HL-60 (cell line): ENCODE measurements at regions not wholly inside any gene's neighbourhood (a gene's known extent, or its start where the extent isn't known, plus 50 kb on each side); places are given as distances from the start of the nearest gene placed in this dataset.

Source experiments
- CTCF ChIP-seq: IDR thresholded peaks from one replicate; pipeline ENCODE4 v1.5.1; 2011; ENCODE audit warnings: low read length, control low read depth, inconsistent platforms; ENCODE audit not compliant: insufficient read depth
- GABPA ChIP-seq: IDR thresholded peaks from 2 replicates; pipeline ENCODE4 v1.6.1; 2012; ENCODE audit warnings: low read depth
- POLR2AphosphoS5 ChIP-seq: IDR thresholded peaks from 2 replicates; pipeline ENCODE4 v1.6.1; 2012; ENCODE audit warnings: low read depth
- SPI1 ChIP-seq: IDR thresholded peaks from 2 replicates; pipeline ENCODE4 v1.6.1; 2012; ENCODE audit warnings: low read depth, mild to moderate bottlenecking, borderline replicate concordance

DNA sequence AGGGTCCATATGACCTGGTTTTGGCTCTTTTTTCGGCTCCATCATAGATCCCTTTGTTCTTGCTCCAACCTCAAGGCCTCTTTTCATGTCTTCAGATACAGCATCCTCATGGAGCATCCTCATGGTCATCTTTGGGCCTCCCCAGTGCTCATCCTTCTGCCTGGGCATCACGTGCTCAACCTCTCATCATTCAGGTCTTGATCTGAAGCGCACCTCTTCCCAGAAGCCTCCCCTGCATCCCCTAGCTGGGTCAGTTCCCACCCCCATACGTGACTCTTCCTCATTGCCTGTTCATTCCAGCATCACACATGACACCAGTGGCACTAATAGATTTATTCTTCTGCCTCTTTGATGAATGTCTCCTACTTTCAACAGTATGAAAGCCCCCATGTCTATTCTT is 192.2 kb downstream of the MIAT start:
- TF ChIP-seq CTCF: no peak
- no peak for TF ChIP-seq POLR2AphosphoS5
- no peak for TF ChIP-seq SPI1
- no peak for TF ChIP-seq GABPA
